H1 (cell line): ENCODE measurements at regions not wholly inside any gene's neighbourhood (a gene's known extent, or its start where the extent isn't known, plus 50 kb on each side); places are given as distances from the start of the nearest gene placed in this dataset.

Experiments used
- CTCF ChIA-PET: fragments of 300-600 bp; sonication (Branson Sonifier 250); formaldehyde crosslinking; loops from one replicate; lab custom pipeline; 2021; ENCODE audit not compliant: partially characterized antibody; lab: Charles Lee
- POLR2A ChIA-PET: fragments of 300-600 bp; sonication (Branson Sonifier 250); formaldehyde crosslinking; loops from one replicate; lab custom pipeline; 2021; ENCODE audit warnings: inconsistent platforms; ENCODE audit not compliant: partially characterized antibody; lab: Charles Lee
- DNase-seq, 2 experiments: peaks; one replicate each; pipeline versions ENCODE4 v3.0.0 to v3.0.0-alpha.2; 2010 to 2022; ENCODE audit warnings: low spot score in 2 of 2, low read depth in 1 of 2, mixed read lengths in 1 of 2
- FAIRE-seq: peaks from 2 replicates; lab custom pipeline; 2011; peaks lifted over from hg19 to GRCh38; lab: Jason Lieb, UNC
- H2AFZ ChIP-seq: 2 replicates; pipeline ENCODE4 v1.8.1; 2012; ENCODE audit warnings: low read length, inconsistent platforms
- H2AK5ac ChIP-seq: 2 replicates; pipeline ENCODE4 v1.6.1; 2013; ENCODE audit warnings: low read depth, low read length
- H2BK120ac ChIP-seq: replicated peaks from 2 replicates; pipeline ENCODE3; 2013; ENCODE audit warnings: low read depth, low read length, inconsistent platforms
- H2BK12ac ChIP-seq: 2 replicates; pipeline ENCODE4 v1.6.1; 2013; ENCODE audit warnings: low read depth, low read length
- H2BK15ac ChIP-seq: 2 replicates; pipeline ENCODE4 v1.6.1; 2013; ENCODE audit warnings: low read length
- H2BK20ac ChIP-seq: 2 replicates; pipeline ENCODE4 v1.6.1; 2013; ENCODE audit warnings: low read length
- H2BK5ac ChIP-seq: 2 replicates; pipeline ENCODE4 v1.6.1; 2013; ENCODE audit warnings: low read depth, low read length
- H3K14ac ChIP-seq: 2 replicates; pipeline ENCODE4 v1.6.1; 2013; ENCODE audit warnings: inconsistent platforms; ENCODE audit not compliant: insufficient read length
- H3K18ac ChIP-seq: 2 replicates; pipeline ENCODE4 v1.6.1; 2013; ENCODE audit warnings: low read length; ENCODE audit errors: extremely low read depth
- H3K23ac ChIP-seq: 2 replicates; pipeline ENCODE4 v1.6.1; 2013; ENCODE audit warnings: inconsistent platforms; ENCODE audit not compliant: insufficient read length
- H3K23me2 ChIP-seq: 2 replicates; pipeline ENCODE4 v1.6.1; 2013; ENCODE audit warnings: low read depth, low read length
- H3K27ac ChIP-seq: 2 replicates; pipeline ENCODE4 v1.6.1; 2011; ENCODE audit warnings: low read depth, low read length, inconsistent platforms
- H3K27me3 ChIP-seq, 4 experiments: replicated peaks in 1 of 4; 1 replicate in 1 of 4; 2 replicates in 3 of 4; pipeline versions ENCODE4 v1.6.1 to v1.8.1; 2011 to 2013; ENCODE audit warnings: low read length in 3 of 4, mild to moderate bottlenecking in 3 of 4, inconsistent platforms in 2 of 4, mixed read lengths in 2 of 4, moderate library complexity in 1 of 4; ENCODE audit not compliant: control insufficient read depth in 3 of 4, insufficient read depth in 3 of 4; ENCODE audit errors: extremely low read depth in 1 of 4
- H3K36me3 ChIP-seq, 4 experiments: 2 replicates each; pipeline versions ENCODE4 v1.6.1 to v1.8.1; 2011 to 2013; ENCODE audit warnings: mild to moderate bottlenecking in 4 of 4, low read length in 3 of 4, moderate library complexity in 2 of 4, control low read depth in 1 of 4, inconsistent platforms in 1 of 4; ENCODE audit not compliant: insufficient read depth in 4 of 4, control insufficient read depth in 2 of 4
- H3K4ac ChIP-seq: replicated peaks from 2 replicates; pipeline ENCODE3; 2013; ENCODE audit warnings: low read length, low read depth, mixed read lengths, inconsistent platforms; ENCODE audit not compliant: insufficient read length
- H3K4me1 ChIP-seq, 4 experiments: replicated peaks in 1 of 4; 1 replicate in 1 of 4; 2 replicates in 3 of 4; pipeline versions ENCODE4 v1.6.1 to v1.8.1; 2011 to 2013; ENCODE audit warnings: low read length in 3 of 4, inconsistent platforms in 2 of 4, mixed read lengths in 1 of 4; ENCODE audit not compliant: insufficient read depth in 4 of 4, control insufficient read depth in 3 of 4
- H3K4me2 ChIP-seq, 2 experiments: 2 replicates each; pipeline versions ENCODE4 v1.6.1 to v1.8.1; 2011 to 2013; ENCODE audit warnings: low read depth in 2 of 2, low read length in 2 of 2, control low read depth in 1 of 2, inconsistent platforms in 1 of 2, mild to moderate bottlenecking in 1 of 2; ENCODE audit not compliant: insufficient read depth in 1 of 2
- H3K4me3 ChIP-seq, 4 experiments: fragments of 200-600, 300-600 bp in 1 of 4; sonication (generic), shearing (Covaris generic), sonication (Bioruptor Twin) in 1 of 4; 2 replicates each; pipeline versions ENCODE4 v1.5.1 to v1.8.1; 2011 to 2016; ENCODE audit warnings: low read length in 4 of 4, low read depth in 3 of 4, control low read depth in 2 of 4, inconsistent platforms in 2 of 4, mild to moderate bottlenecking in 2 of 4, mixed read lengths in 1 of 4, moderate library complexity in 1 of 4; ENCODE audit not compliant: insufficient read depth in 2 of 4; ENCODE audit errors: extremely low read depth in 1 of 4
- H3K56ac ChIP-seq: replicated peaks from 2 replicates; pipeline ENCODE3; 2013; ENCODE audit warnings: low read depth, mild to moderate bottlenecking, mixed read lengths, low read length, inconsistent platforms; ENCODE audit not compliant: insufficient read length
- H3K79me1 ChIP-seq: 2 replicates; pipeline ENCODE4 v1.6.1; 2013; ENCODE audit warnings: low read depth, low read length, control low read depth
- H3K79me2 ChIP-seq, 2 experiments: 2 replicates each; pipeline versions ENCODE4 v1.6.1 to v1.8.1; 2012 to 2013; ENCODE audit warnings: low read length in 2 of 2, mild to moderate bottlenecking in 2 of 2, inconsistent platforms in 1 of 2; ENCODE audit not compliant: insufficient read depth in 2 of 2, control insufficient read depth in 1 of 2
- H3K9ac ChIP-seq, 4 experiments: replicated peaks in 1 of 4; 1 replicate in 1 of 4; 2 replicates in 3 of 4; pipeline versions ENCODE4 v1.6.1 to v1.8.1; 2011 to 2013; ENCODE audit warnings: low read depth in 3 of 4, low read length in 3 of 4, control low read depth in 2 of 4, mild to moderate bottlenecking in 2 of 4, moderate library complexity in 2 of 4, inconsistent platforms in 1 of 4; ENCODE audit errors: extremely low read depth in 1 of 4
- H3K9me3 ChIP-seq, 2 experiments: 2 replicates each; pipeline versions ENCODE4 v1.6.1 to v1.8.1; 2012 to 2013; ENCODE audit warnings: mild to moderate bottlenecking in 2 of 2, moderate library complexity in 2 of 2, control low read depth in 1 of 2, inconsistent platforms in 1 of 2, low read depth in 1 of 2, low read length in 1 of 2, mixed read lengths in 1 of 2; ENCODE audit not compliant: insufficient read depth in 2 of 2
- H4K20me1 ChIP-seq, 2 experiments: replicated peaks in 1 of 2; 2 replicates each; pipeline versions ENCODE3 to v1.8.1; 2011 to 2013; ENCODE audit warnings: inconsistent platforms in 2 of 2, low read length in 2 of 2, mild to moderate bottlenecking in 1 of 2; ENCODE audit not compliant: insufficient read depth in 2 of 2, control insufficient read depth in 1 of 2
- H4K5ac ChIP-seq: 2 replicates; pipeline ENCODE4 v1.6.1; 2013; ENCODE audit warnings: low read length, low read depth, mixed read lengths, inconsistent platforms; ENCODE audit not compliant: insufficient read length
- H4K8ac ChIP-seq: 2 replicates; pipeline ENCODE4 v1.8.0; 2013; ENCODE audit warnings: mild to moderate bottlenecking, moderate library complexity, low read length, inconsistent platforms; ENCODE audit not compliant: insufficient read depth; ENCODE audit errors: extremely low read depth
- H4K91ac ChIP-seq: replicated peaks from 2 replicates; pipeline ENCODE3; 2013; ENCODE audit warnings: low read length, mixed read lengths, inconsistent platforms; ENCODE audit not compliant: insufficient read length
- EZH2 ChIP-seq: fragments of 200-600 bp; sonication (generic); IDR thresholded peaks from 2 replicates; pipeline ENCODE4 v1.7.1; 2012; ENCODE audit warnings: low read depth, mild to moderate bottlenecking, moderate library complexity, low read length, inconsistent platforms; ENCODE audit not compliant: severe bottlenecking
- WGBS, 2 experiments: shearing (Covaris generic) in 1 of 2; methylation state at CpG; one replicate each; pipeline versions ENCODE4 v1.1.6 to v1.1.7; 2013 to 2015; ENCODE audit warnings: low lambda C conversion rate in 2 of 2, mixed read lengths in 2 of 2, inconsistent platforms in 1 of 2, low coverage in 1 of 2, missing lambda C conversion rate in 1 of 2; ENCODE audit not compliant: insufficient replicate concordance in 2 of 2, insufficient coverage in 1 of 2, insufficient read length in 1 of 2; ENCODE audit errors: extremely low coverage in 1 of 2, missing lambda C conversion rate in 1 of 2; 5-methylcytosine and 5-hydroxymethylcytosine counted together

DNA sequence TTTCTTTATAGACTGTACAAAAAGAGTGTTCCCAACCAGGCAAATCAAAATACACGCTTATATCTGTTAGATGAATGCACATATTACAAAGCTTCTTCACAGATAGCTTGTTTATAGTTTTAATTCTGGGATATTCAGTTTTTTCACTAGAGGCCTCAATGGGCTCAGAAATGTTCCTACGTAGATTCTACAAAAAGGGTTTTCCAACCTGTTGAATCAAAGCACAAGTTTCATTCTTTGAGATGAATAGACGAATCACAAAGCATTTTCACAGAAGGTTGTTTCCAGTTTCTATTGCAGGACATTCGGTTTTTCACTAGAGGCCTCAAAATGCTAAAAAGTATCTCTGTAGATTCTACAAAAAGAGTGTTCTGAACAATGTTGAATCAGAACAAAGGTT is 1490.3 kb downstream of the UQCRFS1 start:
- POLR2A ChIA-PET = no interaction called here
- no peaks in the 10 kb centered on the region for H3K4me1 ChIP-seq
- H4K5ac ChIP-seq = no peak overlapping the region
- no peaks in the 10 kb centered on the region for H3K79me2 ChIP-seq
- CTCF ChIA-PET = no interaction called here
- no peak overlapping the region for H3K27ac ChIP-seq
- no peak overlapping the region for H2BK5ac ChIP-seq
- no peaks in the 10 kb centered on the region for H3K23me2 ChIP-seq
- no peak overlapping the region for H4K91ac ChIP-seq
- no peak overlapping the region for H4K8ac ChIP-seq
- no peaks in the 10 kb centered on the region for H3K79me1 ChIP-seq
- H2BK15ac ChIP-seq = no peak overlapping the region
- no peak overlapping the region for H2BK120ac ChIP-seq
- no peak overlapping the region for H2BK12ac ChIP-seq
- no peak overlapping the region for H2BK20ac ChIP-seq
- H3K36me3 ChIP-seq = peaks cover 0 to 4% (median 0%) of the 10 kb centered on the region in 4 experiments; a peak in 1 of 8 replicates
- H4K20me1 ChIP-seq = no peaks in the 10 kb centered on the region
- 92% methylated on average over 4 of the region's 4 CpGs; no CpG with 5 or more reads in 1 of the 2 experiments for WGBS, 2 experiments
- H3K14ac ChIP-seq = no peak overlapping the region
- no peak overlapping the region for H3K23ac ChIP-seq
- peaks cover 59 to 82% of the 10 kb centered on the region in 2 experiments for H3K9me3 ChIP-seq
- H3K4me2 ChIP-seq = no peak overlapping the region
- H3K18ac ChIP-seq = no peak overlapping the region
- no peak overlapping the region for H3K4ac ChIP-seq
- no peaks in the 10 kb centered on the region for H3K27me3 ChIP-seq
- H3K4me3 ChIP-seq = no peak overlapping the region
- no peak overlapping the region for H2AFZ ChIP-seq
- no peak overlapping the region for H2AK5ac ChIP-seq
- H3K56ac ChIP-seq = no peak overlapping the region
- DNase-seq (no peak), FAIRE-seq (no peak)
- no peak overlapping the region for H3K9ac ChIP-seq
- no peak for TF ChIP-seq EZH2
